Keratinocyte (primary cell): ENCODE measurements at regions not wholly inside any gene's neighbourhood (a gene's known extent, or its start where the extent isn't known, plus 50 kb on each side); places are given as distances from the start of the nearest gene placed in this dataset.

ENCODE experiments used
- DNase-seq: peaks from one replicate; pipeline ENCODE4 v3.0.0-alpha.2; 2011; ENCODE audit warnings: low read depth, missing footprints, low spot score
- FAIRE-seq: peaks from 2 replicates; lab custom pipeline; 2011; peaks lifted over from hg19 to GRCh38; lab: Jason Lieb, UNC
- H2AFZ ChIP-seq: 2 replicates; pipeline ENCODE4 v1.6.0; 2012; ENCODE audit warnings: low read length, control low read depth, inconsistent platforms; ENCODE audit not compliant: control insufficient read depth
- H3K27ac ChIP-seq: 2 replicates; pipeline ENCODE4 v1.5.1; 2011; ENCODE audit warnings: low read length; ENCODE audit not compliant: control insufficient read depth, insufficient read depth
- H3K27me3 ChIP-seq: 3 replicates; pipeline ENCODE4 v1.6.0; 2011; ENCODE audit warnings: low read length; ENCODE audit not compliant: control insufficient read depth, insufficient read depth; ENCODE audit errors: extremely low read depth
- H3K36me3 ChIP-seq, 2 experiments: 2 replicates in 1 of 2; 3 replicates in 1 of 2; pipeline ENCODE4 v1.5.1; 2011; ENCODE audit warnings: low read length in 2 of 2, mild to moderate bottlenecking in 1 of 2; ENCODE audit not compliant: control insufficient read depth in 2 of 2, insufficient read depth in 2 of 2; ENCODE audit errors: extremely low read depth in 1 of 2
- H3K4me1 ChIP-seq: 3 replicates; pipeline ENCODE4 v1.5.1; 2011; ENCODE audit warnings: low read length; ENCODE audit not compliant: control insufficient read depth, insufficient read depth; ENCODE audit errors: extremely low read depth
- H3K4me2 ChIP-seq: 3 replicates; pipeline ENCODE4 v1.6.0; 2011; ENCODE audit warnings: low read depth, low read length; ENCODE audit not compliant: control insufficient read depth, insufficient read depth; ENCODE audit errors: extremely low read depth
- H3K4me3 ChIP-seq, 3 experiments: fragments of 200-600 bp in 1 of 3; sonication (generic) in 1 of 3; 2 replicates in 2 of 3; 3 replicates in 1 of 3; pipeline ENCODE4 v1.5.1; 2011 to 2016; ENCODE audit warnings: low read length in 3 of 3, mild to moderate bottlenecking in 3 of 3, control low read depth in 2 of 3, inconsistent platforms in 1 of 3, low read depth in 1 of 3, mixed read lengths in 1 of 3, mixed run types in 1 of 3, moderate library complexity in 1 of 3; ENCODE audit not compliant: control insufficient read depth in 2 of 3, insufficient read depth in 2 of 3; ENCODE audit errors: extremely low read depth in 1 of 3
- H3K79me2 ChIP-seq: 2 replicates; pipeline ENCODE4 v1.6.0; 2012; ENCODE audit warnings: low read length; ENCODE audit not compliant: control insufficient read depth, insufficient read depth
- H3K9ac ChIP-seq: 3 replicates; pipeline ENCODE4 v1.6.0; 2011; ENCODE audit warnings: low read length; ENCODE audit not compliant: control insufficient read depth, insufficient read depth; ENCODE audit errors: extremely low read depth
- H3K9me1 ChIP-seq: 3 replicates; pipeline ENCODE4 v1.6.0; 2011; ENCODE audit warnings: low read length; ENCODE audit not compliant: control insufficient read depth, insufficient read depth; ENCODE audit errors: extremely low read depth
- H3K9me3 ChIP-seq: 2 replicates; pipeline ENCODE4 v1.5.1; 2012; ENCODE audit warnings: low read depth, low read length; ENCODE audit not compliant: control insufficient read depth
- H4K20me1 ChIP-seq: 3 replicates; pipeline ENCODE4 v1.6.0; 2011; ENCODE audit warnings: low read length; ENCODE audit not compliant: control insufficient read depth, insufficient read depth; ENCODE audit errors: extremely low read depth
- EZH2 ChIP-seq: IDR thresholded peaks from one replicate; pipeline ENCODE4 v1.6.1; 2012; ENCODE audit warnings: inconsistent platforms, mild to moderate bottlenecking, low read length, moderate library complexity
- dilution Hi-C: fragments of 300-500 bp; cut with MboI; formaldehyde crosslinking; loops from one replicate; pipeline ENCODE4 v1.7.0; 2020; ENCODE audit warnings: low sequenced_read_pairs; ENCODE audit not compliant: extremely low pct_ligation_motif_present
- TF ChIP-seq, protein P1 (sequence below), 3 experiments: IDR thresholded peaks in 1 of 3; conservative IDR thresholded peaks in 1 of 3; optimal IDR thresholded peaks in 1 of 3; 2 replicates in 2 of 3; 3 replicates in 1 of 3; pipeline versions ENCODE3 to v1.5.1; 2011; ENCODE audit warnings: low read length in 3 of 3, mild to moderate bottlenecking in 3 of 3, moderate library complexity in 2 of 3, control low read depth in 1 of 3, inconsistent platforms in 1 of 3; ENCODE audit not compliant: insufficient read depth in 2 of 3; ENCODE audit errors: extremely low read depth in 1 of 3

DNA sequence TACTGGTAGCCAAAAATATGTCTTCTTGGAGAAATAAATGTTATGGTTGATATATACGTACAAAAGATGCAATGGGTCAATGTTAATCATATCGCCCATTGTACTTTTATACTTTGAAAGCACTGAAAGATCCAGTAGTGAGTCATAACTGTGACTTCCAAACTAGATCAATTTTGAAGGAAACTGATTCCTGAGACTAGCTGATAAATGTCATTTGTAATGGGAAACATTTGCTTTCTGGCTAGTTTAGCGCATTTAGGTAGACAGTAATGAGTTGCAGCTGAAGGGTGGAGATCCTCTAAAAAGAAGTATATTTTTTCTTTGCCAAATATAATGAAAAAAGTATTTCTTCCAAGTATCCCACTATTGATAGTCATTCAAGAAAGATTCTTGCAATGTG, 53.5 kb upstream of the ARHGAP21 start:
- dilution Hi-C loops: no loop called here
- Histone ChIP-seq H3K4me1 (no peaks in the 10 kb centered on the region), H3K27ac (no peak overlapping the region), H3K9me3 (no peaks in the 10 kb centered on the region), H3K4me2 (no peak overlapping the region), H3K4me3 (no peak overlapping the region), H3K27me3 (no peaks in the 10 kb centered on the region), H3K9me1 (no peaks in the 10 kb centered on the region), H3K36me3 (no peaks in the 10 kb centered on the region), H3K79me2 (no peaks in the 10 kb centered on the region), H4K20me1 (no peaks in the 10 kb centered on the region), H2AFZ (no peak overlapping the region), H3K9ac (no peak overlapping the region)
- no peak for DNase-seq
- TF ChIP-seq EZH2: no peak
- TF ChIP-seq, protein P1, sequence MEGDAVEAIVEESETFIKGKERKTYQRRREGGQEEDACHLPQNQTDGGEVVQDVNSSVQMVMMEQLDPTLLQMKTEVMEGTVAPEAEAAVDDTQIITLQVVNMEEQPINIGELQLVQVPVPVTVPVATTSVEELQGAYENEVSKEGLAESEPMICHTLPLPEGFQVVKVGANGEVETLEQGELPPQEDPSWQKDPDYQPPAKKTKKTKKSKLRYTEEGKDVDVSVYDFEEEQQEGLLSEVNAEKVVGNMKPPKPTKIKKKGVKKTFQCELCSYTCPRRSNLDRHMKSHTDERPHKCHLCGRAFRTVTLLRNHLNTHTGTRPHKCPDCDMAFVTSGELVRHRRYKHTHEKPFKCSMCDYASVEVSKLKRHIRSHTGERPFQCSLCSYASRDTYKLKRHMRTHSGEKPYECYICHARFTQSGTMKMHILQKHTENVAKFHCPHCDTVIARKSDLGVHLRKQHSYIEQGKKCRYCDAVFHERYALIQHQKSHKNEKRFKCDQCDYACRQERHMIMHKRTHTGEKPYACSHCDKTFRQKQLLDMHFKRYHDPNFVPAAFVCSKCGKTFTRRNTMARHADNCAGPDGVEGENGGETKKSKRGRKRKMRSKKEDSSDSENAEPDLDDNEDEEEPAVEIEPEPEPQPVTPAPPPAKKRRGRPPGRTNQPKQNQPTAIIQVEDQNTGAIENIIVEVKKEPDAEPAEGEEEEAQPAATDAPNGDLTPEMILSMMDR (optimal IDR thresholded peaks at IDR 0.05 in 1 of 3, IDR thresholded peaks at IDR 0.05 in 1 of 3, conservative IDR thresholded peaks at IDR 0.05 in 1 of 3; ENCODE audit: extremely low read depth in 1 of 3, insufficient read depth in 2 of 3, low read length in 3 of 3): no peak
- FAIRE-seq: no peak

DNA sequence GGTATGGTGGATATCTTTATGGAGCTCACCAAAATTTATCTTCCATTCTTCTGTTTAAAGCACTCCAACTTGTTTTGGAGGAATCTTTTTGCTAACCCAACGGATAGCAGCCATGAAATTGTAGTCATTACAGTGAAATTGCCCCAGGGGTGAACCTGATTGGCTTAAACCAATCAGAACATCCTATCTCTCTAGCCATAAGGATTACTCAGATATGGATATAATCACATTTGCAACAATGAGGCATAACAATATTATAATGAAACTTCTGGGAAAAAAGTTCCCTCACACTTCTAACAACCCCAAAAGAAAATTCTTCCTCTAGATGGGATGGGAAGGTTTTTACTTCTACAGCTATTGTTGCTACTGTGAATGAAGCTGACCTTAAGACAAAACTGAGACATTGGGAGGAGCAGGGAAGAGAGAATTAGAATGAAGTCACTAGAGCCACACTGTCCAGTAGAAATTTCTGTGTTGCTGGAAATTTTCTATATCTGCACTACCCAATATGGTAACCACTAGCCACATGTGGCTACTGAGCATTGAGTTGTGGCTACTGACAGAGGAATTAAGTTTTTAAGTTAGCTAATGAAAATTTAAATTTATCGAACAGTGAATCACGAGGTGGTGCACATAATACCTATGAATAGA, 50.4 kb upstream of the ARHGAP21 start:
- Histone ChIP-seq H3K27ac (no peak overlapping the region), H3K27me3 (no peaks in the 10 kb centered on the region), H3K9me3 (no peaks in the 10 kb centered on the region), H2AFZ (no peak overlapping the region), H3K79me2 (no peaks in the 10 kb centered on the region), H3K9ac (no peak overlapping the region), H3K36me3 (no peaks in the 10 kb centered on the region), H3K4me3 (no peak overlapping the region), H3K4me2 (no peak overlapping the region), H3K9me1 (no peaks in the 10 kb centered on the region), H3K4me1 (no peaks in the 10 kb centered on the region), H4K20me1 (no peaks in the 10 kb centered on the region)
- TF ChIP-seq, protein P1 (optimal IDR thresholded peaks at IDR 0.05 in 1 of 3, IDR thresholded peaks at IDR 0.05 in 1 of 3, conservative IDR thresholded peaks at IDR 0.05 in 1 of 3; ENCODE audit: extremely low read depth in 1 of 3, insufficient read depth in 2 of 3, low read length in 3 of 3): no peak
- no peak for TF ChIP-seq EZH2
- FAIRE-seq: no peak
- DNase-seq: no peak
- dilution Hi-C loops: no loop called here
